ENCODE measurements at regions not wholly inside any gene's neighbourhood (a gene's known extent, or its start where the extent isn't known, plus 50 kb on each side); places are given as distances from the start of the nearest gene placed in this dataset.

GRCh38 chr12:11973396-11973795 is 97.3 kb upstream of the BCL2L14 start:
- H3K4me3 ChIP-seq (ENCODE audit: low read depth, low read length), result no peak overlapping the region
- no peak for TF ChIP-seq CTCF (IDR thresholded peaks at IDR 0.05; ENCODE audit: insufficient read depth, low read length)
- no peak for DNase-seq (ENCODE audit: low read depth)

- no peak for TF ChIP-seq CTCF (IDR thresholded peaks at IDR 0.05; ENCODE audit: insufficient read depth, low read length)
- H3K4me3 ChIP-seq (ENCODE audit: low read depth, low read length), result no peak overlapping the region
- DNase-seq (ENCODE audit: low read depth), result no peak
Observed at GRCh38 chr12:11976005-11976404, 94.7 kb upstream of the BCL2L14 start.

GRCh38 chr12:11978726-11979384 is 91.9 kb upstream of the BCL2L14 start:
- TF ChIP-seq CTCF (IDR thresholded peaks at IDR 0.05; ENCODE audit: insufficient read depth, low read length), result no peak
- DNase-seq (ENCODE audit: low read depth), result no peak
- H3K4me3 ChIP-seq (ENCODE audit: low read depth, low read length), result no peak overlapping the region

GRCh38 chr12:11980115-11980514 is 90.6 kb upstream of the BCL2L14 start:
- H3K4me3 ChIP-seq (ENCODE audit: low read depth, low read length), result no peak overlapping the region
- no peak for DNase-seq (ENCODE audit: low read depth)
- no peak for TF ChIP-seq CTCF (IDR thresholded peaks at IDR 0.05; ENCODE audit: insufficient read depth, low read length)

DNA sequence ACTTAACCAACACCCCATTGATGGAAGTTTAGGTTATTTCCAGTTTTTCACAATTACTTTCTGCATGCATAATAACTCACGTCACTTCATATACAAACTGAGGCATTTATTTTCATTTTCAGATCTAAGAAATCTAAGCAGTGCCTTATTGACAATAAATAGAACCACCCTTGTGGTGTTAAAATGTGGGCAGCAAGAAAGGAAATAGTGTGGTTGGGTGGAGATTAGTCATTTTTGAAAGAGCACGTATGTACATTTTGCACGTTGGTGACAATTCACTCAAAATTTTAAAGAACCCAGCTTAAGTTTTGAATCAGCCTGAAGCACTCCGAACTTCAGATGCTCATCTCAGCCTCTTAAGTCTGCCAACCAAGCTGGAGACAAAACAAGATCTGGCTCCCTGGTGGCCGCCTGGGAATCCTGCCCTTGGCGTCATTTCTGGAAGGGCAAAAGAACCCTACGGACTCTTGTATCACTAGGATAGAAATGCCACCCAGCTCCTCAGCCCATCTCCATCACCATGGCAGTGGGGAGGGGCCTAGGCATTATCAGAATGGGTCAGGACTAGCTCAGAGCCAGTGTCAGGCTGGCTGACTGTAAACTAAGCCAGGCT is 89.5 kb upstream of the BCL2L14 start:
- DNase-seq (ENCODE audit: low read depth), result peak; percentile 7
- TF ChIP-seq CTCF (IDR thresholded peaks at IDR 0.05; ENCODE audit: insufficient read depth, low read length), result no peak
- H3K4me3 ChIP-seq (ENCODE audit: low read depth, low read length), result no peak overlapping the region

DNA sequence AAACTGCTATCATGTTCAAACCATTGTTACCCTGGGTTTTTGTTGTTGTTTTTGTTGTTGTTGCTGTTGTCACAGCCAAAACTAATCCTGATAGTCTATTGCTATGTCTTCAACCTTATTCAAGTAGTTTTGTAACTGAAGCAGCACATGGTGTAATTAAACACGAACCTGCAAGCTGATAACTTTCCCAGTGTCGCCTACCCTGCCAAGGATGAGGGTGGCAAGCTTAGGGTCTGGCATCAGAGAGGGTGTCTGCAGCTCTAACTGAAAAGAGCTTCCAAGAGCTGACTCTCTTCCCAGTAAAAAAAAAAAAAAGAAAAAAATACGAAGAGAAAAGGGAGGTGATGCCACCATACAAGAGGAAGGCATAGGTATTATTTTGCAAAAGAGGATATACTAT is 86.3 kb upstream of the BCL2L14 start:
- no peak for DNase-seq (ENCODE audit: low read depth)
- H3K4me3 ChIP-seq (ENCODE audit: low read depth, low read length), result no peak overlapping the region

More for the DNA sequence above, 86.3 kb upstream of the BCL2L14 start:
- TF ChIP-seq CTCF (IDR thresholded peaks at IDR 0.05; ENCODE audit: insufficient read depth, low read length), result no peak

Measured in fibroblast of the aortic adventitia (primary cell).